LNCaP clone FGC (cell line): ENCODE measurements at regions not wholly inside any gene's neighbourhood (a gene's known extent, or its start where the extent isn't known, plus 50 kb on each side); places are given as distances from the start of the nearest gene placed in this dataset.

Source experiments
- DNase-seq: peaks from one replicate; pipeline ENCODE4 v3.0.0-alpha.2; 2011; ENCODE audit warnings: low read depth
- H3K4me3 ChIP-seq: 2 replicates; pipeline ENCODE4 v1.5.1; 2011; ENCODE audit warnings: mild to moderate bottlenecking, low read depth, low read length, control low read depth
- CTCF ChIP-seq: IDR thresholded peaks from 2 replicates; pipeline ENCODE4 v1.5.1; 2012; ENCODE audit warnings: mild to moderate bottlenecking; ENCODE audit not compliant: control insufficient read depth, insufficient read depth; ENCODE audit errors: extremely low read depth

DNA sequence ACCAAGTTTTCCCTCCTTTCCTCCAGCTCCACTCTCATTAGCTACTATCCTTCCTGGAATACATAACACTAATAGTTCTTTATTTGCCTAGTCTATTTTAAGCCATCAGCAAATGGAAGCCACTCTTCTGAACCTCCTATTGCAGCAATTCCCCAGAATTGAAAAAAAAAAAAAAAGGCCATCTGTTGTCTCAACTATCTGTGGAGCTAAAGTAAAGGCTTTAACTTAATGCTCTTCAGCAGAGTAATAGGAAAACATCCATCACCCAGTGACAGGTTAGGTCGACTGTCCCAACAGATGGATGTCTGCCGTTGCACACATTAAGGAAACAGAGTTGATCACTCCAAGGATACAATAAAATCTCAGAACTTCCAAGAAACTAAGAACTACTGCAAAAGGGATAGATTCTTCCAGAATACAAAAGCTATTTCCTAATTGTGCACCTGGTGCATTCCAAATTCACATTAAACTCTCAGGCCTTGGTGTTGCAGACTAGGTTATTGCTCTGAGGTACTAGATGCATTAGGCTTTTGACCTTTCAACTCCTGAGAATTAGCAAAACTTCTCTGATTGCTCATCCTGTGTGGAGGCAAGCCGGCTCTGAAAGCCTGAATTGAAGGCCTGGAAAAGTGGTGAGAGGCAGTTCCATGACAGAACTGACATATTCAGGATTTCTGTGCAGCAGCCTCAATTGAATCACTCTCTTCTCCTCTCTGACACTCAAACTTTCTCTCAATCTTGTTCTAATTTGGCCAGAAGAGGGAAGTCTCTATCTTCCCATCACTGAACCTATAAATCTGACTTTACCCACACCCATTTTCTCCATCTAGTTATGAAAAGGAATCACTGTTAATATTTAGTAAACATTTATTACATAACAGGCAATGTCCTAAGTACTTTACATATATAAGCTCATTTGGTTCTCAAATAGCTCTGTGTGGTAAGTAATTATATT, 238.4 kb upstream of the HMGA2 start:
- no peak for TF ChIP-seq CTCF
- DNase-seq, result no peak
- H3K4me3 ChIP-seq, result no peak overlapping the region

DNA sequence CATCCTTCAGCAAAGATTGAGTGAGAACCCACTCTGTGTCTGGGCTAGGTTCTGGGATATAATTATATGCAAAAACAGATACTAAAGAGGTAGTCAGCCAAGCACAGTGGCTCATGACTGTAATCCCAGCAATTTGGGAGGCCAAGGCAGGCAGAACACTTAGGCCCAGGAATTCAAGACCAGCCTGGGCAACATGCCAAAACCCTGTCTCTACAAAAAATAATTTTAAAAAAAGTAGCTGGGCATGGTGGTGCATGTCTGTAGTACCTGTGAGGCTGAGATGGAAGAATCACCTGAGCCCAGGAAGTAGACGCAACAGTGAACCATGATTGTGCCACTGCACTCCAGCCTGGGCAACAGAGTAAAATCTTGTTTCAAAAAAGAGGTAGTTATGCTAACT, 237.5 kb upstream of the HMGA2 start:
- no peak for DNase-seq
- H3K4me3 ChIP-seq, result no peak overlapping the region
- TF ChIP-seq CTCF, result no peak

GRCh38 chr12:65590318-65590717, 234.0 kb upstream of the HMGA2 start:
- no peak for TF ChIP-seq CTCF
- no peak for DNase-seq

DNA sequence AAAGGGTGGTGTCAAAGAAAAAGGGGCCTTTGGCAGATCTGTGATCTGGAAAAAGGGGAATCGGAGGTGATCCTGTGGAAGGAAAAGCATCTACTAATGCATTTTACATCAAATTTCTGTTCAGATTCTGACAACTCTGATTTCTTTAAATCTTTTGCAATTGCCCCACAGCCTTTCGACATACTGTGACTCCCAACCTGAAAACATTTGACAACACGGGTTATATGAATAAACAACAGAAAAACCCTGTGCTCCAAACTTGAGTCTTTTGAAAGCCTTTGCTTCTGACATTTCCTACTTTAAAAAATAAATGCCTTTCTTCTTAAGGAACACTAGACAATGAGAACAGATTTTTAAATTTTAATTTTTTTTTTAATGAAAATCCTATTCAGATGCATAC, 231.9 kb upstream of the HMGA2 start:
- DNase-seq, result no peak
- no peak for TF ChIP-seq CTCF
- no peak overlapping the region for H3K4me3 ChIP-seq

More at GRCh38 chr12:65590318-65590717, 234.0 kb upstream of the HMGA2 start:
- no peak overlapping the region for H3K4me3 ChIP-seq

DNA sequence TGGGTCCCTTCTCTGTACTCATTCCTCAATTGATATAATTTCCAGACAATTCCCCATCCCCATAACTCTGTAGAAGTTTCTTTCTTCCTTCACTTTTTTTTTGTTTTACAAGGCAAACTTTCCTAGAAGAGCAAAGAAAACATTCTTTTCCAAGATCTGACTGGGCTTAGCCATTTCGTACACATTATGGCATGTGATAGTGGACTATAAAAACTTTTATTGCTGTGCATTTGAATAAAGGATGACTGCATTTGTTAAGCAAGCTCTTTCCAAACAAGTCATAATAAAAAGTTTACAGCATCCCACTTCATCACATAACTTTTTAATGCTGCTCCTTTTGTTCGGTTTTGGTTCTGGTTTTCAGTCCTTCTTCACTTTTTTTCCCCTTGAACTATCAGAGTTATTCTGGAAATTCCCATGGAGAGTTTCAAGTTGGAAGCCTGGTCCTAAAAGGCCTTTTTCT, 231.0 kb upstream of the HMGA2 start:
- DNase-seq, result peak; percentile 77
- H3K4me3 ChIP-seq, result no peak overlapping the region
- no peak for TF ChIP-seq CTCF

DNA sequence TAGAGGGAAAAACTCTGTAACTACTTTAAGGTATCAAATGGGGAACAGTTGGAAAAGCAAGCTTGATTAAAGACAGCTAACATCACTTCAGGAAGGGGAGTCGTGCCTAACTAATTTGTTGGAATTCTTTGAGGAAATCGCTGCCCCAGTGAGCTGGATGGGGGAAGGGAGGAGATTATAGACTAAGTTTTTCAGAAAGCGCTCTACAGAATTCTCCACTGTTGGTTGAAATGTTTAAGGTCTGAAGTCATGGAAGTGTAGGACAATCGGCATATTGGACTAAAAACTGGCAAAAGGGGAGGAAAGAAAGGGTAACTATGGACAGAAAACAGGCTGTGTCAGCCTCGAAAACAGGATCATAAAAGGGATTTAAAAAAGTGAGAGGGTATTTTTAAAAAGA, 229.9 kb upstream of the HMGA2 start:
- H3K4me3 ChIP-seq, result no peak overlapping the region
- no peak for TF ChIP-seq CTCF
- no peak for DNase-seq
